ENCODE measurements at regions not wholly inside any gene's neighbourhood (a gene's known extent, or its start where the extent isn't known, plus 50 kb on each side); places are given as distances from the start of the nearest gene placed in this dataset.

GRCh38 chr9:89554307-89555035 is 50.3 kb upstream of the GADD45G start:
- TF ChIP-seq MAX (IDR thresholded peaks at IDR 0.05) (no peak), CEBPB (IDR thresholded peaks at IDR 0.05) (no peak), USF1 (IDR thresholded peaks at IDR 0.05) (no peak), TCF12 (IDR thresholded peaks at IDR 0.05; ENCODE audit: low read depth) (no peak), TAF1 (IDR thresholded peaks at IDR 0.05; ENCODE audit: low read depth) (no peak), NFIC (IDR thresholded peaks at IDR 0.05) (no peak), EGR1 (IDR thresholded peaks at IDR 0.05) (no peak), TEAD4 (IDR thresholded peaks at IDR 0.05) (no peak), YY1 (IDR thresholded peaks at IDR 0.05; ENCODE audit: low read depth) (no peak), CREB1 (IDR thresholded peaks at IDR 0.05; ENCODE audit: low read depth) (no peak), FOXM1 (IDR thresholded peaks at IDR 0.05; ENCODE audit: borderline replicate concordance, low read depth) (no peak), ZBTB7A (IDR thresholded peaks at IDR 0.05; ENCODE audit: low read depth) (no peak), RAD21 (IDR thresholded peaks at IDR 0.05; ENCODE audit: low read depth) (no peak), EP300 (IDR thresholded peaks at IDR 0.05; ENCODE audit: borderline replicate concordance) (no peak)
- TF ChIP-seq, protein P1, sequence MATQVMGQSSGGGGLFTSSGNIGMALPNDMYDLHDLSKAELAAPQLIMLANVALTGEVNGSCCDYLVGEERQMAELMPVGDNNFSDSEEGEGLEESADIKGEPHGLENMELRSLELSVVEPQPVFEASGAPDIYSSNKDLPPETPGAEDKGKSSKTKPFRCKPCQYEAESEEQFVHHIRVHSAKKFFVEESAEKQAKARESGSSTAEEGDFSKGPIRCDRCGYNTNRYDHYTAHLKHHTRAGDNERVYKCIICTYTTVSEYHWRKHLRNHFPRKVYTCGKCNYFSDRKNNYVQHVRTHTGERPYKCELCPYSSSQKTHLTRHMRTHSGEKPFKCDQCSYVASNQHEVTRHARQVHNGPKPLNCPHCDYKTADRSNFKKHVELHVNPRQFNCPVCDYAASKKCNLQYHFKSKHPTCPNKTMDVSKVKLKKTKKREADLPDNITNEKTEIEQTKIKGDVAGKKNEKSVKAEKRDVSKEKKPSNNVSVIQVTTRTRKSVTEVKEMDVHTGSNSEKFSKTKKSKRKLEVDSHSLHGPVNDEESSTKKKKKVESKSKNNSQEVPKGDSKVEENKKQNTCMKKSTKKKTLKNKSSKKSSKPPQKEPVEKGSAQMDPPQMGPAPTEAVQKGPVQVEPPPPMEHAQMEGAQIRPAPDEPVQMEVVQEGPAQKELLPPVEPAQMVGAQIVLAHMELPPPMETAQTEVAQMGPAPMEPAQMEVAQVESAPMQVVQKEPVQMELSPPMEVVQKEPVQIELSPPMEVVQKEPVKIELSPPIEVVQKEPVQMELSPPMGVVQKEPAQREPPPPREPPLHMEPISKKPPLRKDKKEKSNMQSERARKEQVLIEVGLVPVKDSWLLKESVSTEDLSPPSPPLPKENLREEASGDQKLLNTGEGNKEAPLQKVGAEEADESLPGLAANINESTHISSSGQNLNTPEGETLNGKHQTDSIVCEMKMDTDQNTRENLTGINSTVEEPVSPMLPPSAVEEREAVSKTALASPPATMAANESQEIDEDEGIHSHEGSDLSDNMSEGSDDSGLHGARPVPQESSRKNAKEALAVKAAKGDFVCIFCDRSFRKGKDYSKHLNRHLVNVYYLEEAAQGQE (IDR thresholded peaks at IDR 0.05; ENCODE audit: low read depth) = no peak

DNA sequence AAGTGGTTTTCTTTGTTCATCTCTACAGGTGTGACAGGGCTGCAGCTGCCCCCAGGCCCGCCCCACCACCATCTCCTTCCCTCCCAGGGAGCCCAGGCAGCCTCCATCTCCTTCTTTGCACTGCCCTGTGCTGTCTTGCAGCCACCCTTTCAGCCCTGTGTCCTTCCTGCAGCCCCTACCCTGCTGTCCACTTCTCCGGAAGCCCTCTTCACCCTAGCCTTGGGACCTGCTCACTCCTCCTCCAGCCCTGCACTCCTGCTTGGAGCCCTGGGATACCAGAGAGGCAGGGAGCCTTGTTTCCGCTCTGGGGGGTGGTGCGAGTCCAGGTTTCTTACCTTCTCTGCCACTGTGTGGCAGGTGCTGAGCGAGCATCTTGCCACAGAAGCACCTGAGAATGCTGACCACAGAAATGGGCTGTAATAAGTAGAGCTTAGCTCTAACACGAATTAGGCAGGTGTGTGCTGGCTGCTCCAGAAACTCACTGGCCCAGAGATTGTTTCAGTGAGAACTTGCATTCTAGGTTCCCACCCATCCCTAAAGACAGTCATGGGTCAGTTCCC is 51.3 kb upstream of the GADD45G start:
- no peak for TF ChIP-seq ZBTB7A (IDR thresholded peaks at IDR 0.05; ENCODE audit: low read depth)
- TF ChIP-seq MAX (IDR thresholded peaks at IDR 0.05) = no peak
- no peak for TF ChIP-seq TEAD4 (IDR thresholded peaks at IDR 0.05)
- TF ChIP-seq USF1 (IDR thresholded peaks at IDR 0.05) = no peak
- TF ChIP-seq RAD21 (IDR thresholded peaks at IDR 0.05; ENCODE audit: low read depth) = no peak
- TF ChIP-seq, protein P1 (IDR thresholded peaks at IDR 0.05; ENCODE audit: low read depth) = no peak
- TF ChIP-seq EGR1 (IDR thresholded peaks at IDR 0.05) = no peak
- no peak for TF ChIP-seq EP300 (IDR thresholded peaks at IDR 0.05; ENCODE audit: borderline replicate concordance)
- no peak for TF ChIP-seq FOXM1 (IDR thresholded peaks at IDR 0.05; ENCODE audit: borderline replicate concordance, low read depth)

GRCh38 chr9:89550346-89550927 is 52.5 kb upstream of the SEMA4D start:
- TF ChIP-seq RAD21 (IDR thresholded peaks at IDR 0.05; ENCODE audit: low read depth) (no peak), TCF12 (IDR thresholded peaks at IDR 0.05; ENCODE audit: low read depth) (no peak), ZBTB7A (IDR thresholded peaks at IDR 0.05; ENCODE audit: low read depth) (no peak), EGR1 (IDR thresholded peaks at IDR 0.05) (no peak), EP300 (IDR thresholded peaks at IDR 0.05; ENCODE audit: borderline replicate concordance) (no peak), MAX (IDR thresholded peaks at IDR 0.05) (no peak), FOXM1 (IDR thresholded peaks at IDR 0.05; ENCODE audit: borderline replicate concordance, low read depth) (no peak), TAF1 (IDR thresholded peaks at IDR 0.05; ENCODE audit: low read depth) (no peak), CEBPB (IDR thresholded peaks at IDR 0.05) (no peak), USF1 (IDR thresholded peaks at IDR 0.05) (no peak), YY1 (IDR thresholded peaks at IDR 0.05; ENCODE audit: low read depth) (no peak), NFIC (IDR thresholded peaks at IDR 0.05) (no peak), CREB1 (IDR thresholded peaks at IDR 0.05; ENCODE audit: low read depth) (no peak), TEAD4 (IDR thresholded peaks at IDR 0.05) (no peak)
- TF ChIP-seq, protein P1 (IDR thresholded peaks at IDR 0.05; ENCODE audit: low read depth) = no peak

All from Ishikawa (cell line).